Non-pigmented ciliary epithelial cell (primary cell): ENCODE measurements at regions not wholly inside any gene's neighbourhood (a gene's known extent, or its start where the extent isn't known, plus 50 kb on each side); places are given as distances from the start of the nearest gene placed in this dataset.
"Not testable (repeated sequence)": the region's sequence is repeated elsewhere in the genome, so short reads cannot be mapped to it uniquely, and the experiment has no call there.

Experiments used
- DNase-seq: peaks from one replicate; pipeline ENCODE4 v3.0.0-alpha.2; 2010; ENCODE audit warnings: low read depth

DNA sequence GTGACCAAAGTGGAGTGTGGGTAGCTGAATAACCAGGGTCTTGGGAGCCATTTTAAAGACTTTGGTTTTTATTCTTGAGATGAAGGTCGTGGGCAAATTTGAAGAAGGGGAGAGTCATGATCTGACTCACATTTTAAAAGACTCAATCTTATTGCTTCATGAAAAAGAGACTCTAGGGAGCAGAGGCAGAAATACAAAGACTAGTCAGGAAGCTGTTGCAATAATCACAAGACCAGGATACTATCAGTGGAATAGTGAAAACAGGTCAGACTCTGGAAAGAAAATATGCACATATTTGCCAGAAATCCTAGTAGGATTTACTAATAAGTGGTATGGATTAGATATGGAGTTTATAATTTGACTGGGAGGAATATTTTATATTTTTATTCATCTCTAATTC, 448.4 kb downstream of the RAPGEF2 start:
- DNase-seq: no peak

DNA sequence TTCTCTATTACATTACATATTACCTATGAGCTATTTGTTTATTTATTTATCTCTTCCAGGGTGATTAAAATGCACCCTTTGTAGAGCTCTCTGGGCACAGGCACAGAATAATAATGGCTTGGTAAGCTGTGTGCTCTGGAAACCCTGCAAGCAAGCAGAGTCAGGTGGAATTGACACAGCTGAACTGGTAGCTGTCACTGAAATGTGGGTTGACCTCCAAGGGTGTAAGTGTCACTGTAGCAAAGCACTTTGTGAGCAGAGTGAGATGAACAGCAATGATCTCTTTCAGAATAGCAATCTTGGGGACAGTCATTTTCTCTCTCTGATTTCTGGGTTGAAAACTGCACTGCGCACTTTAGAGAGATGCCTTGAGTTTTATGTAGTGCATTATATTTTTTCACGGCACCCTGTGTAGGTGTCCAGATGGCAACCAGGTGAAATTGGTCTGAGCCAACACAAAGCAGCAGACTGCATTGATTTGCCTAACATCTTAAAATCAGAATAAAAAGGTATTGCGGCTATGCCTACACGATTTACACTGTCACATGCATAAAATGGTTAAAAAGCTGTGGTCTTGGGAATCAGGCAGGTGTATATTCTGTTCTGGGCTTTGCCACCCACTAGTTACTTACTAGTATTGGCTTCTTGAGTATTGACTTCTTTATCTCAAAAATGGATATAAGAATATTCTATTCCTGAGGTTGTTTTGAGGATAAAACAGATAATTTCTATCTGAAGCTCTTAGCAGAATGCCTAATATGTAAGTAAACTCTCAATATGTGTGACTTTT, 450.3 kb downstream of the RAPGEF2 start:
- no peak for DNase-seq

DNA sequence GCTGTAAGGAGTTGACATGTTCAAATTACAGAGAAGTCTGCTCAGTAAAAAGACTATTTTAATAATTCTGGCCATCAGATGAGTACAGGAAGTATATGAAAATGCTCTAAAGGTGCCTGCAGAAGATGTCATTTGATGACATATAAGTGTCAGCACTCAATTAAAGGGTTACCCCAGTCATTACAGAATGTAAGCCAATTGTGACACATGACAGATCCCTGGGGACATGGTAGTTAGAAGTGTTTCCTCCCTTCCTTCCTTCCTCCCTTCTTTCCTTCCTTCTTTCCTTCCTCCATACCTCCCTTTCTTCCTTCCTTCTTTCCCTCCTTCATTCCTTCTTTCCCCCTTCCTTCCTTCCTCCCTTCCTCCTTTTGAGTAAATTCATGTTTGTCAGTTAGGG, 453.0 kb downstream of the RAPGEF2 start:
- DNase-seq: no peak

DNA sequence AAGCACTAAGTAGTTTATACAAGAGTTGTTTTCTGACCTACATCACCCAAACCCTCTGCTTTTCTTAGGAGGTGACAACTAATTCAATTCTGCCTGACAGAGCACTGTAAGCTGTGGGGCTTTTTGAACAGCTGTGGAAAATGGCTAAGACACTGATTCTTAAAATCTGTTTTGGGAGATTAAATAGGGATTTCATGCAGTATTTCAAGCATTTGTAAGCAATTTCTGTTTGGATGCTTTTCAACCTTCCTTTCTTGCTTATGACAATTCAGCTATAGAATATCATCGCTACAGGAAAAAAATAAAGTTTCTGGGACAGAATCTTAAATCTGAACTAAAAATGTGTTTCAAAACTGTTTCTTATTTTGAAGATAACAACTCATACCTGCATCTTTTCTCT, 459.5 kb downstream of the RAPGEF2 start:
- no peak for DNase-seq

DNA sequence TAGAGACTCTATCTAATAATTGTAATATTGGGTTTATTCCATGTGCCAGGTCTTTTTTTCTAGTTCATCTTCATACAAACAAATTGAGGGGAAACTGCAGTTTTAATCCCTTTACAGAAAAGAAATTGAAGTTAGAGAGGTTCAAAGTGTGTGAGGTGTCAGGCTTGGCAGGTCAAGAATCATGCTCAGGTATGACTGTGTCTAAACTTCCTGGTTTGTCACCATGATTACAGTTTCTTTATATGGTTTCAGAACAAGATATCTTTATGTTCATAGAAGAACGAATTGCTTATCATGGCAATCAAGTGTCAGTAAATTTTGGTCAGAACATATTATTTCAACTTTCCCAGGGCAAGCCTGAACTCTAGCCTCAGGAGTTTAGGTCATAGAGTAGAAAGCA, 460.4 kb downstream of the RAPGEF2 start:
- no peak for DNase-seq

DNA sequence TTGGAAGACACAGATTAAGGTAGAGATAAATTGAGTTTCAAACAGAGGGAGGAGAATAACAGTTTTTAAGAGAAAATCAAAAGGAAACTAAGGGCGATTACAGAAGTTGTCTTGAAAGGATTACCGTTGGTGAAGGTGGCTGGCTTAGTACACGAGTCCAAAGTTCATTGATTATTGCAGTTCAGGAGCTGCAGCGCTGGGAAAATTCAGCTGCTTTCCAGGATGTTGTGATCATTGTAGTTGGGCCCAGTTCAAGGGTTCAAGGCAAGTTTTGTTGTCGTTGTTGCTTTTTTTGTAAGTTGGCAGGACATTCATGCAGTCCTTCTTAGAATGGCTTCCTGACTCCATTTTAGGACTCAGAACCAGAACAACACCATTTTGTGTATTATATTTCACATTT, 461.7 kb downstream of the RAPGEF2 start:
- no peak for DNase-seq

DNA sequence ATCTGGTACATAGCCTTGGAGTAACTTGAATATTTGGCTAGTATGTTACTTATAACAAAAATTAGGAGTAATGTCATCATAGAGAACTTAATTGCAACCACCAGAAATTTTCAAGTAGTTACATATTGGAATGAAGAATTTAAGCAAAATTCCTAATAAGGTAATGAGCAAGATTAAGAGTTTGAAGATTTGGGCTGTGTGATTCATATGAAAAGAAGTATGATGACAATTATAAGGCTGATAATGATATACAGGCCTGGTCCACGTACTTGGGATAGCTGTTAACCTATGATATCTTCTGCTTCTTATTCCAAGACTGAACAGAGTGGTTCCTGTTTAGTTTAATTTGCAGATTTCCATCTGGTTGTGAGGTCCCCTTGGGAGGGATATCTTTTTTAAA, 463.9 kb downstream of the RAPGEF2 start:
- DNase-seq: no peak

DNA sequence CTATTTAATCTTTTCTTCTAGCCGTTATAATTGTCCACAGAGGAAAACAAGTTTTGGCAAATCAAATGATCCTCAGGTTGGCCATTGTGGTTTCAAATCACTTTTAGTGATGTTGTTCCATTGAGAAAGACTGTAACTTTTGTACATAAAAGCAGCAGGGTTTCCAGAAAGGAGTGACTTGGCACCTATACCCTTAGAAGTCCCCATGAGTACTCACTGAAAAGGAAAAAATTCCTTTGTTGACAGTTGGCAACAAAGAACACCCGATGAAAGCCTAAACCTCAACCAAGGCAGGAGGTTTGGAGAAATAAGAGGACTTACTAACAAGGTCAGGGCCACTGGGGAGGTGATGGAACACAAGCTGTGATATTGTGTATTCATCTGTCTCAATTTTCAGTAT, 474.4 kb downstream of the RAPGEF2 start:
- no peak for DNase-seq

DNA sequence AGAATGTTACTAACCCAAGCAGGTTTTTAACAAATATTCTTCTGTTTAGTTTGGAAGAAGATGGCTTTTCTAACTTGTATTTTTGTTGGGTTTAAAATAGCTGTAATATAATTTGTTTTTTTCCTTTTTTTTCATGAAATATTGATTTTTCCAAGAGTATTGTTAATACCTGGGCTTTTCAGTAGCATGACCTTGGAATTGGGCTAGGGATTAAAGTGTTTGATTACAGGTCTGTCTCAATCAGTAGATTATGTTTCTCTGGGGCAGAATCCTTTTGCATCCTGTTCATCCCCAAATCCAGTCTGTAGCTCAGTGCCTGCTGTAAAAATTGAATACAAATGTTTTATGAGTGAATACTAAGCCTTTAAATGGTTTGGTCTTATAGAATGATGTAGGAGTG, 479.8 kb downstream of the RAPGEF2 start:
- DNase-seq: no peak

DNA sequence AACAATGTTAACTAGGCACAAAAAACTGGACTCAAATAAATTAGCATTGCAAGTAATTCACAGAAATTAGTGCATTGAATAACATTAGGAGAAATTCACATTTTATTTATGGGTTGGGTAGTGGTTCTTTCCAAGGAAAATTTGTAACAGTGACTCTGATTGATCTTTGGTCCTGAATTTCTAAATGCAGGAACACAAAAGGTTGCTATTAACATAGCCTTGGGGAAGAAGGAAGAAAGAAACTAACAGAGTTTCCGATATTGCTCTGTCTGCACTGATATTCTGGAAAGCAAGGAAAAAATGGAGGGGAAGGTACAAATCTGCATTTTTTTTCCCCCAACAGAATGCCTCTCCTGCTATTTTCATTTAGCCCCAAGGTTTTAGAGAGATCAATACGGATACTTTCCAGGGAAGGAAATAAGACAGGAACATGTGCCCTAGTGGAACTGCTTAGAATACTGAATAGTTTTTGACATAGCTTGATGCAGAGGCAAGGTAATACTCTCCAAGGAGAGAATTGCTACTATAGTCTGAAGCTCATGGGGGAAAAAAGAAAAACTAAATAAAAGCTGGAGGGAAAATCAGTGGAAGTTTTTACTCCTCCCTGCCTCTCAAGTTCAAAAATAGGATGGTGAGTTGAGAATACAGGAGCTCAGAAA, 490.1 kb downstream of the RAPGEF2 start:
- no peak for DNase-seq

DNA sequence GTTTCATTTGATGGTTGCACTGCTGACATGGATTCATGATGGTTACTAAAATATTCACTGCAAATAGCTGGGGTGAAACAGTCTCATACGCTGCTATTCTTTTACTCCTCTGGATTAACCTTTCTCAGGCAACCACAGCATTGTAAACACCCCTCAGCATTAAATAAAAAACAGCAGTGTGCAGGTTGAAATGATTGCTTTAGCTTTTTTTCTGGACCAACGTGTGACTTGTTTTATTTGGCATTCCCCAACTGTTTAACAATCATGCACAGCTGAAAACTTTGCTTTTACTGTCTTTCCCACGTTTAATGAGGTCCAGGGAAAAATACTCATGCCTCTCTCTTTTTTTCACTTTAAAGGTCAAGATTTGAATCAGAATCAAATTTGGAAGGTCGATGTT, 490.8 kb downstream of the RAPGEF2 start:
- DNase-seq: no peak

DNA sequence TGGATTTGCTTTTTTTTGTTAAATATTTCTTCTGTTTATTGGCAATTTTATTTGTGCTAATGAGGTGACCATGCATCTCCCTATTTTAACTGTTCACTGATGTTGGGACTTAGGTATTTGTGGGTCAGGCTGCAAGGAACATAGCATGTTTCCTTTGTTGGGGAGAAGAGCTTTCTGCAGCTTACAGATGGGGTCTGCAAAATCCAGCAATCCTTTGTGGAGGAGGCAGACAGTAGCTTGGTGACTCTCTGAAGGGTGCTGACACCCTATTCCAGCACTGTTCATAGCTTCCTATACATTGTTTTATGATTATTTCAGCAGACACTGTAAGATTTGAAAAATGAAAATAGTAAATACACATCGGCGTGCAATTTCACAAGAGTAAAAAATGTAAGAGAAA, 491.7 kb downstream of the RAPGEF2 start:
- DNase-seq: no peak

DNA sequence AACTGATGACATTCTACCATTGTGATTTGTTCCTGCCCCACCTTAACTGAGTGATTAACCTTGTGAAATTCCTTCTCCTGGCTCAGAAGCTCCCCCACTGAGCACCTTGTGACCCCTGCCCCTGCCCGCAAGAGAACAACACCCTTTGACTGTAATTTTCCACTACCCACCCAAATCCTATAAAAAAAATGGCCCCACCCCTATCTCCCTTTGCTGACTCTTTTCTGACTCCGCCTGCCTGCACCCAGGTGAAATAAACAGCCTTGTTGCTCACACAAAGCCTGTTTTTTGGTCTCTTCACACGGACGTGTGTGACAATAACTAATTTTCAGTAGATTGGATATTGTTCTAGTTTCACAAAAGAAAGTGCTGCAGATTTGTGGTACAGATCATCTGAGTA, 492.2 kb downstream of the RAPGEF2 start:
- not testable (repeated sequence) for DNase-seq

DNA sequence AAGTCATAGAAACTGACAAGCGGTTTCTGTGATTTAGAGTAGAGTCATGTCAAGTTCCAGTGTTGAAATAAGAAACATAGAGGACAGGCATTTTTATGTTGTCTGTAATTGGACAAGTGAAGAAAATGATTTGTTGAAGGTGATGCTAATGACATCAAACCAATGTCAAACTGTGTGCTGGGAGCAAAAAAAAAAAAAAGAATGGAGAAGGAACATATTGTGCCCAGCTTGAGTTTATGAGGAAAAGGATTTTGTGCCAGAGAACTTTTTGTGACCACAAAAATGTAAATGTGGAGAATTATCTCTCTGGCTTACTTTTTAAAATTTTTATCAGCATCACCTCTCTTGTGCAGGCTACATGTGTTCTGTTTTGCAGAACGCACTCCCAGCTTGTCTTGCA, 495.7 kb downstream of the RAPGEF2 start:
- no peak for DNase-seq

DNA sequence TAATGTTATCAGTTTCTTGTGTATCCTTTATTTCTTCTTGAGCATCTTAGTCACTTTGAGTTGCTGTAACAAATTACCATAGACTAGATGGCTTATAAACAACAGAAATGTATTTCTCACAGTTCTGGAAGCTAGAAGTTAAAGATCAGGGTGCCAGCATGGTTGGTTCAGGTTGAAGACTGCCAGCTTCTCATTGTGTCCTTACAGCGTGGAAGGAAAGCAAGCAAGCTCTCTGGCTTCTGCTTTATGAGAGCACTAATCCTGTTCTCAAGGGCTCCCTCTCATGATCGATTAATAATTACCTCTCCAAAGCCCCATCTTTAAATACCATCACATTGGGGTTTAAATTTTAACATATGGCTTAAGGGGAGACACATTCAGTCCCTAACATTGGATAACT, 497.2 kb downstream of the RAPGEF2 start:
- no peak for DNase-seq

DNA sequence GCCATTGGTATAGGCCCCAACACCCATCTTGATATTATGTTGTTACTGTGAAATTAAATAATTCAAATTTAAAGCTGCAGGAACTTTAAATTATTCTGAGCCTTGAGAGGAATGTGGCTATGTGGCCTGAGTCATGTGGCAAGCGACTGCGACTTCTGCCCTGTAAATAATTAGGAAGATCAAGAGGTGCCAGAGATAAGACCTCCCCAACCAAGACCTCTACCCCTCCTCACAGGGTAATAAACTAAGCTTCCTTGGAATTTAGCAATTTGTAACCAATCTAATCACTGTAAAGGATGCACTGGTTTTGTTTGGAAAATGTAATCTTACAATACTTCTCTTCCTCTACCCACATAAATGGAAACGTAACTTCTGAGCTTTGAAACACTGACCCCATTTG, 501.9 kb downstream of the RAPGEF2 start:
- DNase-seq: no peak

DNA sequence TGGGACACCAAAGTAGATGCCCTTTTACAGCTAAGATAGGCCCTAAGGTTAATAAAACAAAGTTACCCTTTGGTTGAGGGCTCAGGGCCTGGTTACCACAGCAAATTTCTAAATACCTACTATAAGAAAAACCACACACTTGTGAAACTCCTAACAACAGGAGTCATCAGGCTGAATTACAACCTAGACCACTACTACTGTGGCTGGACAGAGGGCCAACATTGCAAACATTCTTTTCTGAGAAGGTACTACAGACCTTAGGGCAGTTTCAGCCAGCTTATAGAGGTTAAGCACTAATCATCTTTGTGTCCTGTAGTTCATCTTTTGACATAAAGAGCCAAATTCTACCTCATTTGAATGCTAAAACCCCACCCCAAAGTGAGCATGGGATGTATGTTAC, 504.0 kb downstream of the RAPGEF2 start:
- no peak for DNase-seq

DNA sequence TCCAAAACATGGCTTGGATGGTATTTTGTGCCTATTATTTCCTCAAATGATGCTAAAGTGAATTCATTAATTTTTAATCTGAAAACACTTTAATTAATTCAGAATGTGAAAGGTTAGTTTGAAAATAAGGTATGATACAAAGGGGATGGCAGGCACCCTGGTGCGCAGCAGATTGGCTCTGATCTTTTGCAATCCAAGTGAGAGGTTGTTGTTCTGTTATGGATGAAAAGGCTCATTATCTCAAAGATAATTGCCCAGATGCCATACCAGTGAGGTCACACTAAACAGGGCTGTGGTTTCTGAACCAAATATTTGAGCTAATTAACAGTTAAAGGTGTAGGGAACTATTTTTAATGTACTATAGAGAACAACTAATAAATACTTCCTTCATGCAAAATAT, 504.9 kb downstream of the RAPGEF2 start:
- no peak for DNase-seq

DNA sequence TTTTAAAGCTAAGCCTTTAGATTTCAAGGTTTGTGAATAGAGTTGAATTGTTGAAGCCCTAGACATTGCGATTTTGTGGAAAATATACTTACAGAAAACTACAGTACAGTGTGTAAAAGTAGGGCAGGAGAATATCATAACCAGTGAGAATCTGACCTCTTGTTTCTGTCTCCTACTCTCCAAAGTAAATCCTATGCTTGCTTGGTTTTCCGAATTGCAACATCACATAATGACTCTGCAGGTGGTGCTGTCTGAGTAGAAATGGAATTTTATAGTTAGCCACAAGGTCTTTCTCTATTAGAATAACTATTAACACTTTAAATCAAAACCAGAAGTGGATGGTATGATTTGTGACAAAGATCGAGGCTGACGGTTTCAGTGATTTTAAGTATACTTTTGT, 505.6 kb downstream of the RAPGEF2 start:
- no peak for DNase-seq

DNA sequence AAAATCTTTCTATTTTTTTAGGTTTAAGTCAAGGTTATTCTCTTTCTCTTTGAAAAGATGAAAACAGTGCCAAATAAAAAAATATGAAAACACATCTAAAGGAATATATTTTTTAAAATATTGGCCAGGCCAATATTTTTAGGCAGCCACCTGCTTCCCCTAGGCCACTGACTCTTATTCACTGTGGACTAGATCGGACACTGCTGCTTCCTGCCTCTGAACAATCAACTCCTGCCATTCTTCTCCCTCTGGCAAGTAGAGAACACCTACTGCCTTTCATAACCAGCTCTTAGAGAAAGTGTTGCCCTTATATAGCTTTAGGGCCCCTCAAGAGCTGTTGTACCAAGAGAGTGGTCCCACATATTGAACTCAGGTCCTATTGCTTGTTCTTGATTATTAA, 529.2 kb downstream of the RAPGEF2 start:
- no peak for DNase-seq

DNA sequence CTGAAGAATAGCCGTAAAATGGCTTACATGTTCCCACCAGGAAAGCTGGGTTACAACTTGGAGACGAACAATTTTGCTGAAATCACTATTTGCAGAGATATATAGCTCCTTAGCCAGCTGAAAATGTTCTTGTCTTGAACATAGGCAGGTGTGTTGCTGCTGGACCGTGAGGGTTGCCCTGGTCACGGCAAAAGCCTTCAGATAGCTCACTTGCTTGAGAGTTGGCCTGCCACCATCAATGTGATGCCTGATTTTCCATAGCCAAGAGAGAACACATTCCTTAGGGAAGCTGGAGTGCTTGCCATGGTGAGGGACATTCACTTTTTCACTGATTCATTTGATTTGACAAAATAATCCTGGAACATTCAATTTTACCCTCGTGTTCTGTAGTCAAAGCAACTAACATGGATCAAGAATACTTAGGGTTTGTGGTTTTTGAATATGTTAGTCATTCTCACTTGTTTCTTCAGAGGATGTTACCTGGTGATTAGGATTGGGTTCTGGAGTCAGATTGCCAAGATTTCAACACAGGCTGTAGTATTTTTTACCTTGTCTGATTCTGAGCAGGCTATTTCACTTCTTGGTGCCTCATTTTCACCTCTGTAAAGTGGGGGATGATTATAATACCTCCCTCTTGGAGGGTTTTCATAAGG, 536.9 kb downstream of the RAPGEF2 start:
- no peak for DNase-seq

DNA sequence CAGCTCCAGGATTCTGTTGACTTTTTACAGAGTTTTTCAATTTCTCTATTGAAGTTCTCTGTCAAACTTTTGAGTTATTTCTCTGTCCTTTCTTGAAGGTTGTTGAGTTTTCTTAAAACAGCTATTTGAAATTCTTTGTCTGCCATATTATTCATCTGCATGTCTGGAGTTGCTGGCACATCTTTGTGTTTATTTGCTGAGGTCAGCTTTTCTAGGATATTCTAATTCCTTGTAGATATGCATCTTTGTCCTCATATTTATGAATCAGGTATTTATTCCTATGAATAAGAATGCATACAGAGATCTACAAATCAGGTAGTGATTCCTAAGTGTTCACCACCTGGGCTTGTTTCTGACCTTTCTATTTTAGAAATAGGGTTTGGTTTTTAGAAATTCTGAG, 546.4 kb downstream of the RAPGEF2 start:
- DNase-seq: no peak

DNA sequence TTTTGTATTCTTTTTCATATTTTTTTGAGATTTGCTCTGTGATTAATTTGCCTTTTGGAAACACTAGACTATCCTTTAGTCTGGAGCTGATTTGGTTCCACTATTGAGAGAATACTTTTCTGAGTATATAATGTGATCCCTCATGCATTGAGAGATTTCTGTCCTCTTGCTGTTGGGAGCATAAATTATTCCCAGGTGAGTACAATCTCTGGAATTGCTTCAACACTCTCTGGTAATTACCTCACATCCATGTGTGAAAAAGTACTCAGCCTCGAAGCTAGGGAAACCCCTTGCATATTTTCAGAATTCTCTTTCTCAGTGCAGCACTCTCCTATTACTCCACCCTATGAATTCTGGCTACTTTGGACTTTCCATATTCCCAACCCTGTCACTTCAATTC, 550.0 kb downstream of the RAPGEF2 start:
- no peak for DNase-seq

DNA sequence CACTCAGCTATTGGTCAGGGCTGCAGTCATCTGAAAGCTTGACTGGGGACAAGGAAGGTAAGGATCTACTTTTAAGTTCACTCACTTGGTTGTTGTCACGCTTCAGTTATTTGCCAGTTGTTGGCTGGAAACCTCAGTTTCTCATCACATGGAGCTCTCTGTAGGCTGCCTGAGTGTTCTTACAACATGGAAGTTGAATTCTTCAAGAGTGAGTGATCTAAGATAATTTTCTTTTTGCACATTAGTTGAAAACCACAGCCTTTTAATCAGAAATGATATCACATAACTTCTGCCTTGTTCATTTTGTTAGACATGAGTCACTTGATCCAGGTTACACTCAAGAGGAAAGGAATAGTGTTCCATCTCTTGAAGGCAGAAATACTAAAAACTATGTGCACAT, 552.7 kb downstream of the RAPGEF2 start:
- peak; percentile 88 for DNase-seq
